Amygdala (tissue), 56 donors: ENCODE measurements at regions not wholly inside any gene's neighbourhood (a gene's known extent, or its start where the extent isn't known, plus 50 kb on each side); places are given as distances from the start of the nearest gene placed in this dataset.
"Not testable (repeated sequence)": the region's sequence is repeated elsewhere in the genome, so short reads cannot be mapped to it uniquely, and the experiment has no call there.

Experiments
- DNase-seq, 56 donors: peaks; one replicate each; lab custom pipeline; 2025; lab: John Stamatoyannopoulos, UW

GRCh38 chr12:107513636-107514400 is 171.8 kb upstream of the PWP1 start:
- DNase-seq: no peak

DNA sequence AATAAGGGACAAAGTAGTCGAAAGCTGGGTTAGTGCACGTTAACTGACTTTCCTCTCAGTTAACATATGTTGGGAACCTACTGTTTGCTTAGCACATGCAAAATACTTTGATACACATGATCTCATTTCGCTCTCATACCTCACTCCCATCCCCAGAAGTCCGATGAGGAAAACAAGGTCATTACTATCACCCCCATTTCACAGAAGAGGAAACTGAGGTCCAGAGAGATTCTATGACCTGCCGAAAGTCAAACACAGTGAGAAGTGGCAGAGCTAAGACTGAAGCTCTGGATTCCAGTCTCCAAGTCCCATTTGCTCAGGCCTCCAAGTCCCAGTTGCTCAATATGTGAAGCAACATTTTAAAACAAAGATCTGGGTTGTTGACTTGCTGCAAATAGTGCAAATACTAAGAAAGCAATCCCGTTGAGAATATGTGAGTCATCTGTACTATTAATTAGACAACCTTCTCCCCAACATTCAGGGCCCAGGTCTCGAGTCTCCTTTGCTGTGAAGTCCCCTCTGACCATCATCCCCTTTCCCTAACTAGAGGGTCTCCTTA is 170.6 kb upstream of the PWP1 start:
- no peak for DNase-seq

GRCh38 chr12:107515446-107515958 is 170.1 kb upstream of the PWP1 start:
- peak in 2 of 56 donors; percentile 2 to 18 for DNase-seq

- not testable (repeated sequence) for DNase-seq
Measured at GRCh38 chr12:107517816-107518215, 167.8 kb upstream of the PWP1 start.

DNA sequence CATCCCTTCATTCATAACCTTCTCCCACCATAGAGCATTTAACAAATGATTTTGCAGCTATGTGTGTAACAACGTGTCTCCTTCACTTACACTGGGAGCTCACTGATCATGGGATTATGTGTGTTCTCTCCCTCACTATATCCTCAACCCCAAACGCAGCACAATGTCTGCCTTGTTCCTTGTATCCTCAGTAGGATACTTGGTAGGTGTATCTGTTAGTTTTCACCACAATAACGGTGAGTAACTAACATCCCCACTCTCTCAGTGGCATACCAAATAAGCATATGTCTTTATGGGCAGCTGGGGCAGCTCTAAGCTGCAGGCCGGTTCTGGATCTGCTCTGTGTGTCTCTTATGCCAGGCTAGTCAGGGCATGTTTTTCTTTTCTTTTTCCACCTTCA is 166.7 kb upstream of the PWP1 start:
- DNase-seq: no peak

- DNase-seq: no peak
Measured at GRCh38 chr12:107519906-107520859, 165.4 kb upstream of the PWP1 start.

DNA sequence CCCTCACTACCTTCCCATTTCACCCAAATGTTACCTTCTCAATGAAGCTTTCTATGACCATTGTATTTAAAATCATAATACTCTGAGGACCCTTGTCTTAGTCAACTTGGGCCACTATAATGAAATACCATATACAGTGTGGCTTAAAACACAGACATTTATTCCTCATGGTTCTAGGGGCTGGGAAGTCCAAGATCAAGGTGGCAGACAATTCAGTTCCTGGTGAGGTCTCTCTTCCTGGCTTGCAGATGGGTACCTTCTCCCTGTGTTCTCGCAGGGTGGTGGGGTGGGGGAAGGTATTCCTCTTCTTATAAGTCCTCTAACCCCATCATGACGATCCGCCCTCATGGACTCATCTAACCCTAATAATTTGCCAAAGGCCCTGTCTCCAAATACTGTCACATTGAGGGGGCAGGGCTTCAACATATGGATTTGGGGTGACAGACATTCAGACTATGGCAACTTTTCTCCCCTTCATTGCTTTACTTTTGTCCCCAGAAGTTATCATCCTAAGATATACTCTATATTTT is 163.7 kb upstream of the PWP1 start:
- DNase-seq: no peak

DNA sequence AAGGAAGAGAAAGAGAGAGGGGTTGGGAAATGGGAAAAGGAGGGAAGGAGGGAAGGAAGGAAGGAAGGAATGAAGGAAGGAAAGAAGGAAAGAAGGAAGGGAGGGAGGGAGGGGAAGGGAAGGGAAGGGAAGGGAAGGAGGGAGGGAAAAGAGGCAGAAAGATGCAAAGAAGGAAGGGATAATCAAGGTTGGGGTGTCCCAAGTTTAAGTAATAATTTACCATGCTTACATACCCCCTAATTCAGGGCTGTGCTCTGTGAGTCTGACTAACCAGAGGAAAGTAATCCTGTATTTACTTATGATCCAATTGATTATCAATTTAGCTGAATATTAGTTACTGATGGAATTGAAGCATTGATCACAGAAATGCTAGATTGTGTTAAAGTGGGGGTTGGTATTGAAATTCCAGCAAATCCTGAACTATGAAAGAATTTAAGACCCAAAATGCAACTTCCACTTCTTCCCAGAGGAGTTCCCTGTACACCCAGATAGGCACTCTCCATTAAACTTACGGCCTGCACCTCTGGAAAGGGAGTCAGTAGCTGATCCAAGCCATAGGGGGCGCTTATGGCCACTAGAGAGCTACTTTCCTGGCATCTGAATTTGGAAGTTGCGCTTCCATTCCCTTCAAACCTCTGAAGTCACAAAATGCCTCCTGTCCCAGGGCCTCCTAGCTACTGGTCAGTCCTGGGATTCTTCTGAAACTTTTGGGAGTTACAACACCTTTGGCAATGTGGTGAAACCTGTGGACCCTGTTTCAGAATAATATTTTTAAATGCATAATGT is 162.7 kb upstream of the PWP1 start:
- no peak for DNase-seq

DNA sequence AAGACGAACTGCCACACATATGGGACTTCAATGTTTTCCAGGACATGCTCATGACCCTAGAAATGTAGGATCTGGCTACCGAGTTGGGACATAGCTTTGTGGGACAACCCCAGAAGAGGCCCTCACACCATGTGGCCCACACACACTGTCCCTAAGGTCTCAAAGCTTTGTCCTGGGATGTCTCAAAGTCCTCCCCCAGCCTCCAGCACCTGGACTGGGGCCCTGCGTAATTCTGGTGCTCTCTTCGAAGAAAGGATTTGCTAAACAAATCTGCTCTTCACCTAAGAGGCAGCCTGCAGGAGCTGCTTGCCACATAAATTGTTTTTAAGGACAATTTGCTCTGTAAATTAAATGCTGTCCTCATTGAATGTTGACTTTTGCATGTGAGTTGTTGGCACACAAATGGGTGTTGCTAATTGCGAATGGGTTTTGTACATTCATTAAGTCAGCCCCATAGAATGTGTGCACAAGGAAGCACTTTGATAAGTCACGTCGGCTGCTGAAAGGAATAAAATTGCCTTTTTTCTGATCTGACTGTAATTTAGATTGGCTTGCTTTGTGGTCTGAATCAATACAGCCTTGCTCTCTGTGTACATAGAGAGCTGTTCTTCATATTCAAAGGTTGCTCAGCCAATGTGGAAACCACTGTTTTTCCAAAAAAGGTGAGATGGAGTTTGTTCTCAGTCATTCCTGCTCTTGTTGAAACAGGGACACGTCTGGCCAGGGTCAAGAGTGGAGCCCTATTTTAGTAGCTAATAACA is 161.6 kb upstream of the PWP1 start:
- no peak for DNase-seq

- DNase-seq: no peak
Measured at GRCh38 chr12:107525063-107525718, 160.4 kb upstream of the PWP1 start.

DNA sequence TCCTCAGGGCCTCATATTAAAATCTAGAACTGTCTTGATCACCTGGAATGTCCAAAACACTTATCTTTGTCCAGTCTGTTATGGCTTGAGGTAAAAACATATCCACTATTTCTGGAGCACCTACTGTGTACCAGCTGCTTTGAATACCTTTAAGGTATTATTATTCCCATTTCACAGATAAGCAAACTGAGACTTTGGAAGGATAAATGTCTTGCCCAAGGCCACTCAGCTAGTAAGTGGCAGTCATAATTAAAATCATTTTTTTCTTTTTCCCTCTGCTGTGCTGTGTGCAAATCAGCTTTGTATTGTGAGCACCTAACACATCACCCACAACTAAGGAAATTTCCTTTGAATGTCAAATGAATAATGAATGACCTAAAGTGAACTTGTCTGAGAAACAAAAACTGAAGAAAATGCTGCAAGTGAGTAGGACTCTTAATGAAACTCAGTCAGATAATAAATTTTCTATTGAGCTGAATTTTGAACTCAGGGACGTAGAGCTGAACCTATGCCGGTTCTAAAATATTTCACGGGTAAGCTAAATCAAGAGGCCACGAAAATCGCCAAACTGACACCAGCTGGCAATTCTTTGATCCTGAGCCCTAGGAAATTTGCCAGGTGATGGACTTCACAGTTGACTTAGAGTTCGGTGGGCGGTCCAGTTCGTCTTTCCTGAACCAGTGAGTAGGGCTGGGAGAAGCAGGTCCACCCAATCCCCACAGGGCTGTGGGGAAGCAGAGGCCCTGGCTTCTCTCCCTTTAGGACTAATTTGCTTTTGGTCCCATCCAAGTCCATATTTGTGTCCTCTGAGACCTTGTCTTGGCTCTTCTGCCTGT is 159.7 kb upstream of the PWP1 start:
- DNase-seq: no peak

- DNase-seq: no peak
Measured at GRCh38 chr12:107526555-107527180, 158.9 kb upstream of the PWP1 start.

DNA sequence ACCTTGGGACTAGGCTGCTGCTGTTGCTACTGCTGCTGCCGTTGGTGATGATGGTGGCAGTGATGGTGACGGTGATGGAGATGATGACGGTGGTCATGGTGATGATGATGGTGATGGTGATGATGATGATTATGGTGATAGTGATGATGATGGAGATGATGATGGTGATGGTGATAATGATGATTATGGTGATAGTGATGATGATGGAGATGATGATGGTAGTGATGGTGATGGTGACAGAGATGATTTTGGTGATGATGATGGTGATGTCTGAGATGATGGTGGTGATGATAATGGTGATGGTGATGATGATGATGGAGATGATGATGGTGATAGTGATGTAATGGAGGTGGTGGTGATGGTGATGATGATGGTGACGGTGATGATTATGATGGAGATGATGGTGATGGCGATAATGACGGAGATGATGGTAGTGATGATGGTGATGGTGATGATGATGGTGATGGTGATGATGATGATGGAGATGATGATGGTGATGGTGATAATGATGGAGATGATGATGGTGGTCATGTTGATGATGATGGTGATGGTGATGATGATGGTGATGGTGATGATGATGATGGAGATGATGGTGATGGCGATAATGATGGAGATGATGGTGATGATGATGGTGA is 156.8 kb upstream of the PWP1 start:
- no peak for DNase-seq

DNA sequence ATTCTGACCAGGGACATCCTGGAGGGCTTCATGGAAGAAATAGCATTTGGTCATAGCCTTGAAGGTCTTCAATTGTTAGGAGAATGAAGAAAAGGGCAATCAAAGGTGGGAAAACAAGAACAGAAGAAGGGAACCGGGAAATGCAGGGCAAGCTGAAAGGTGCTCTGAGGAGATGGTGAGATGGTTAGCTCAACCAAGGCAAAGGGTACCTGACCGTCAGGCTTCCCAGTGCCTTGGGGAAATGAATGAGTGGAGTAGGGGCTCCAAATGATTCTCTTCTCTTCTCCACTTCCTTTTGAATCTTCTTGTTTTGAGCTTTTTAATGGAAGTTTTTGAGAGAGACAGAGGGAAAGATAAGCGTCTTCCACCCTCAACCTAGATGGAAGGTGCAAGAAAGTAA is 155.6 kb upstream of the PWP1 start:
- no peak for DNase-seq

GRCh38 chr12:107530701-107531100 is 154.9 kb upstream of the PWP1 start:
- DNase-seq: no peak

GRCh38 chr12:107533218-107533617 is 152.4 kb upstream of the PWP1 start:
- DNase-seq: no peak

DNA sequence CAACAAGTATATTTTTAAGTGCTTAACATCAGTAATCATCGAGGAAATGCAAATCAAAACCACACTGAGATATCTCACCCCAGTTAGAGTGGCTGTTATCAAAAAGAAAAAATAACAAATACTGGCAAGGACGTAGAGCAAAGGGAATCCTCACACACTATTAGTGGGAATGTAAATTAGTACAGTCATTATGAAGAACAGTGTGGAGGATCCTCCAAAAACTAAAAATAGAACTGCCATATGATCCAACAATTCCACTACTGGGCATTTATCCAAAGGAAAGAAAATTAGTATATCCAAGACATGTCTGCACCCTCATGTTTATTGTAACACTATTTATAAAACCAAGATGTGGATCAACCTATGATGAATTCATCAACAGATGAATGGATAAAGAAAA is 149.0 kb upstream of the PWP1 start:
- DNase-seq: no peak
